ENCODE measurements at regions not wholly inside any gene's neighbourhood (a gene's known extent, or its start where the extent isn't known, plus 50 kb on each side); places are given as distances from the start of the nearest gene placed in this dataset.
"Not testable (repeated sequence)": the region's sequence is repeated elsewhere in the genome, so short reads cannot be mapped to it uniquely, and the experiment has no call there.

DNA sequence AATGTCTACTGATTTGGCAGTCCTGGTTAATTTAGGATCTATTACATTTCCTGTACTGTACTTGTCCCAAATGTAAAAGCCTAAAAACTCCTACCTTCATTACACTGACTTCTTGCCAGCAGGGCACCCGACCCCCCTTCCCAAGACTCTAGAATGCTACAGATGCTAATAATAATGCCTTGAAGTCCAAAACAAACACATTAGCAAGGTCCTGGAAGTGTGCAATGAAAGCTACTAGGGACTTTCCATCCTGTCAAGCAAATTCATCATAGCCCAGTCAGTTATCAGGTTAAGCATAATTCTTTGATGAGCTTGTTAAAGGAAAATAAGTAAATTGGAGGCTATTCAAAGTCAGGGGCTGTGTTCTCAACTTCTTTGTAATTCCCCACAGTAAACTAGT, 115.3 kb upstream of the RBBP8 start:
- DNase-seq (ENCODE audit: low spot score) = no peak

DNA sequence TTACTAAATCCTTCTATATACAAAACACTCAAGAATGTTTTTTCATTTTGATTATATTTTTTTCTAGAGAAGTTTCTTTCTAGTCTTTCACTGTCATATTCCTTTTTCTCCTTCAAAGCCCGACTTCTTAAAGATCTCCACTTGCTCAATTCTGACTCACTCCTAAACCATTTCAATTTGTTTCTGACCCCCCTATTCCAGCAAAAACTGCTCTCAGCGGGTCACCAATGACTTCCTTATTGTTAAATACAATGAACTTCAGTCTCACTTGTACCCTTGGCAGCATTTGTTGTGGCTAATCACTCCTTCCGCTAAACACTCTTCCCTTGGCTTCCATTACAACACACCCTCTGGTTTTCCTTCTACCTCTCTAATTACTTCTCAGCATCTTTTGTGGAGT, 111.1 kb upstream of the RBBP8 start:
- no peak for DNase-seq (ENCODE audit: low spot score)

DNA sequence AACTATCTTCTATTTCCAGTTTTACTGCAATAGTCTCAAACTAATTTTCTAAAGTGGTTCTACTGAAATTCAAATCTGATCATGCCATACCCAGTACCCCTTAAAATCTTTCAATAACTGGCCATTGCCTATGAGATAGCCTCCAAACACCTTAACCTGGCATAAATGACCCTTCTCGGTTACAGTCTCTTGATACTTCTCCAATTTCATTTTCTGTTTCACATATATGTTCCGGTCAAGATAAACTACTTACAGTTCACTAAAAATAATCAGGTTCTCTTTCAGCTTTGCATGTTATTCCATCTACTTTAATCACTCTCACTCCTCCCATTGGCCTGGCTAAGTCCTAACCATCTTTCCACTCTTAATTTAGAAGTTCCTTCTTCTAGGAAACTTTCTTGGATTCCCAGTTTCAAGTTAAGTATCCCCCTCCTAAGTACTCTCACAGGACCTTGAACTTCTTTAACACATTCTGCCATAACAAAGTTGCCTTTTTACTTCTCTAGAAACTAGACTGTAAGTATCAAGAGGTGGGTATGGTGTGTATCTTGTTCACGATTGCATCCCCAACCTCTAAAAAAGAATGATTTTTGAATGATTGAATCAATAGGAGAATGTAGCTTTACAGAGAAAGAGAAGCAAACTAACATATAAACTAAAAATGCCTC, 110.2 kb upstream of the RBBP8 start:
- DNase-seq (ENCODE audit: low spot score) = no peak

DNA sequence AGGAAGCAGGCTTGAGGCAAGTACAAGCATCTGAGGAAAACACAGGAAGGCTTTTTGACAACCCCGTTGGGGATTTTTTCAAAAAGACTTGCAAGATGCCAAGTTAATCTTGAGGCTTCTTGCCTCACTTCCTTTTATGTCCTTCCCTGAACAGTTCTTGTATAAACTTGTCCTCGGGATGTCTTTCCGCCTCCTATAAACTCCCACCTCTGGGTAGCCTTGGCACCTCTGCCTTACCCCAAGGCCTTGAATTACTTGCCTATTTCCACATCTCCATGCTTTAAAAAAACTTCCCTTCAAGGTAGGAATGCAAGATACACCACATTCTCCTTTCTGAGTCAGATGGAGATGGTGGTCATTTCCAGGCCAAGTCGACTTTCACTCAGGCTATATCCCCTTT, 106.4 kb upstream of the RBBP8 start:
- no peak for DNase-seq (ENCODE audit: low spot score)

DNA sequence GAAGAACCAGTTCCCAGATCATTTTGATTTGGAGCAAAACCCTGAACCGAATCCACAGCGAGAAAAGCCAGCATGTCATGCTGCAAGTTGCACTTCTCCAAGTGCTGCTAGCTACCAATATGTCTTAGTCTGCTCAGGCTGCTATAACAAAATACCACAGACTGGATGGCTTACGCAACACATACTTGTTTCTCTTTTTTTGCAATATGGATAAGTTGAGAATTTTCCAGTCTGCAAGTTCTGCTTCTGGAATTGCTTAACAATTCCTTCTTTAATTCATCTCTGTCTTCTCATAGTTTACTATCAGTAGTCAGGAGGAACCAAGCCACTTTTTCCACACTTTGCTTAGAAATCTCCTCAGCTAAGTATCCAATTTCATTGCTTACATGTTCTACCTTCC, 105.9 kb upstream of the RBBP8 start:
- no peak for DNase-seq (ENCODE audit: low spot score)

DNA sequence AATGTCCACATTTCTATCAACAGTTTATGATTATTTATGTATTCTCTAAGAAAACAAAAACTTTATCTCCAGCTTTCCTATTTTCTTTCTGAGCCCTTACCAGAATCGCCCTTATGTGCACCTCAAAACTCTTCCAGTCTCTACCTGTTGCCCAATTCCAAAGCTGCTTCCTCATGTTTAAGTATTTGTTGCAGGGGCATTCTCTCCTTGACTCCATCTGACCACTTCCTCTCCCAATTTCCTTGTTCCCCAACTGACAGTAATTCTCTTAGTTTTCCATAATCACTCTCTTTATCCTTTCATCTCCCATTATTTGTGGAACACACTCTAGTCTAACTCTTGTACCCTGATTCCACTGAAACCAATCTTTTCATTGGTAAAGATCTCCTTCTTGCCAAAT, 105.4 kb upstream of the RBBP8 start:
- DNase-seq (ENCODE audit: low spot score) = no peak

DNA sequence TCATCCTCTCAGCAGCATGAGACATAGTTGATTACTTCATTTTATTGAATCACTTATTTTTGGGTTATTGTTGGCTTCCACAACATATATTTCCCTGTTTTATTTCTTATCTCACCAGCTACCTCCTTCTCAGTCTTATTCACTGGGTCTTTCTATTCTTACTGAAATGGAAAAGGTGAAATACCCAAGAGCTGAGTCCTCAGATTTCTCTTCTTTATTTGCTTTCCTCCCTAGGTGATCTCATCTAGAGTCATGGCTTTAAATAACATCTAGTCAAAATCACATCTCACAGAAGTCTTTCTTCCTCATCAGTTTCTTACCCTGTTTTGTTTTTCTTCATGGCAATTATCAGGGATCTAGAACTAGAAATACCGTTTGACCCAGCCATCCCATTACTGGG, 105.0 kb upstream of the RBBP8 start:
- no peak for DNase-seq (ENCODE audit: low spot score)

DNA sequence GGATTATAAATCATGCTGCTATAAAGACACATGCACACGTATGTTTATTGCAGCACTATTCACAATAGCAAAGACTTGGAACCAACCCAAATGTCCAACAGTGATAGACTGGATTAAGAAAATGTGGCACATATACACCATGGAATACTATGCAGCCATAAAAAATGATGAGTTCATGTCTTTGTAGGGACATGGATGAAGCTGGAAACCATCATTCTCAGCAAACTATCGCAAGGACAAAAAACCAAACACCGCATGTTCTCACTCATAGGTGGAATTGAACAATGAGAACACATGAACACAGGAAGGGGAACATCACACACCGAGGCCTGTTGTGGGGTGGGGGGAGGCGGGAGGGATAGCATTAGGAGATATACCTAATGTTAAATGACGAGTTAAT, 104.5 kb upstream of the RBBP8 start:
- not testable (repeated sequence) for DNase-seq (ENCODE audit: low spot score)

DNA sequence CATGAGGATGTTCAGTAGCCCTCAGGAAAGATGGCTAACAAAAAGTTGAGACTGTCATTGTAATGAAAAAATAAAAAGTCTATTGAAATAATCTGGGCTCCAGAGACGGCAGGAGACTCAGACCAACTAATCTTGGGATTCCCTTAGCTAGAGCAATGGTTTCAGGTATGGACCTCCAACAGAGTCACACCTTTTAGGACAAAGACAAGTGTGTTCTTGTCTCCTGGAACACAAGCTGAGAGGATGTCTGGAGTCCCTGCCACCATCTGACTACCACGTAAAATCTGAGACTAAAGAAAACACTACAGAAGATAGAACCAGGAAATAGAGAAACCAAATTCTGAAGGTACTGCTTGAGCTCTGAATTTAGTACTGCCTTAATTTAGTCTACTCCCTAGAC, 103.3 kb upstream of the RBBP8 start:
- DNase-seq (ENCODE audit: low spot score) = no peak

DNA sequence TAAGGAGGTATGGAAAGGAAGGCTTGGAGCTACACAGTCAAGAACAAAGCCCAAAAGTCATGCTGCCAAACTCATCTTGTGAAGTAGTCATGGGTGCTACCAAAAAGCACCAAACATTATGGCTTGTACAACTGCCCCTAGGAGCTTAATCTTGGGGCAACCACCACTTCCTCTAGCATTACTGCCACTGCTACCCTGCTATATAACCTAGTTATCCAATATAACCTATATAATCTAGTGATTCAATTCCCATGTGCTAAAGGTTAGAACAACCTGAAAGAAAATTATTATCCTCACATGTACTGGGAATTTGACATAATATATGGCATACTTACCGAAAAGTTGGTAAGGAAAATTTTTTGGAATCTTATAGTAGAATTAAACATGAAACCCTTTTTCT, 102.6 kb upstream of the RBBP8 start:
- no peak for DNase-seq (ENCODE audit: low spot score)

DNA sequence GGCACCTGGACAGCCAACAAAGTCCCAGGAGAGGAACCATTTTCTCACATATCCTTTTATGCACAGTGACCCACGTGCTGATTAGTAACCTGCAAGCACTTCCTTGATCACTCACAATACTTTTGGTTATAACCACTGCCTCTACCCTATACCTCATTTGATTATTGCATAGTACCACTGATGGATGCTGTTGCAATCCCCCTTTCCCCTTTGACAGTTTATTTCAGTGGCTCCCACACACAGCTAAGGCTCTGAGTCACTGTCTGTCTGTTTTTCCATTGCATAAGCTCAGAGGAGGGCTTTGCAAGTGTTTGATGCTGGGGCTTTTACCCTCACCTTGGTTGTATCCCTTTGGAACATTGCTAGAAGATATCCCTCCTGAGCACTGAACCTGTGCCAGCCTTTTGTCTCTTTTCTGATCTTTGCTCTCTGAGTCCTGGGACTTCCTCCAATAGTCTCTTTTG, 101.7 kb upstream of the RBBP8 start:
- DNase-seq (ENCODE audit: low spot score) = no peak

DNA sequence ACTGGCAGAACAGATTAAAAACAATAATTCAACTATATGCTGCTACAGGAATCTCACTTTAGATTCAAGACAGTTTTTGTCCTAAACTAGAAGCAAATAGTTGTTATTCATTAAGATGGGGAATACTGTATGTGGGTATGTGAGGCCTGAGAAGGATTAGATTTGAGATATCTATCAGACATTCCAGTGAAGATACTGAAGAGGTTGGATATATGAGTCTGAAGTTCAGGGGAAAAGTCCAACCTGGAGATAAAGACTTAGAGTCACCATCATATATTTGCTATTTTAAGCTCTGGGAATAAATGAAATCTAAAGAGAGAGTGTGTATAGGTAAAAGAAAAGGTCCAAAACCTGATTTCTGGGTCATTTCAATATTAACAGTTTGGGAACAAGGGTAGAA, 96.2 kb upstream of the RBBP8 start:
- DNase-seq (ENCODE audit: low spot score) = no peak

DNA sequence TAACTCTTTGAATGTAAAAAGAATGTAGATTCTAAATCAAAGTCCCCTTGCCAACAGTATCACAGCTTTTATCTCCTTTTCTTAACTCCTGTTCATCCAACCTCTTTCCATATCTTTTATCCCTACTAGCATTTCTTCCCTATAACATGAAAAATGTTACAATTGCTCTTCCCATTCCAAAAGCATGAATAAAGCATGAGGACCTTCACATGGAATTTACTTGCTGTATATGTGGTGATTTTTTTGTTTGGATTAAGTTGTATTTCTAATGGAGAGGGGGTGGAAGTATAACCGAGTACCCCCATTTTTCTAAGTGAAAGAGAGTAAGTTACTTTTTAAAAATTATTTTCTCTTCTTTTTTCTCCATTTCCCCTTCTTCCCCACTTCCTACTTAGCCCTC, 94.9 kb upstream of the RBBP8 start:
- no peak for DNase-seq (ENCODE audit: low spot score)

DNA sequence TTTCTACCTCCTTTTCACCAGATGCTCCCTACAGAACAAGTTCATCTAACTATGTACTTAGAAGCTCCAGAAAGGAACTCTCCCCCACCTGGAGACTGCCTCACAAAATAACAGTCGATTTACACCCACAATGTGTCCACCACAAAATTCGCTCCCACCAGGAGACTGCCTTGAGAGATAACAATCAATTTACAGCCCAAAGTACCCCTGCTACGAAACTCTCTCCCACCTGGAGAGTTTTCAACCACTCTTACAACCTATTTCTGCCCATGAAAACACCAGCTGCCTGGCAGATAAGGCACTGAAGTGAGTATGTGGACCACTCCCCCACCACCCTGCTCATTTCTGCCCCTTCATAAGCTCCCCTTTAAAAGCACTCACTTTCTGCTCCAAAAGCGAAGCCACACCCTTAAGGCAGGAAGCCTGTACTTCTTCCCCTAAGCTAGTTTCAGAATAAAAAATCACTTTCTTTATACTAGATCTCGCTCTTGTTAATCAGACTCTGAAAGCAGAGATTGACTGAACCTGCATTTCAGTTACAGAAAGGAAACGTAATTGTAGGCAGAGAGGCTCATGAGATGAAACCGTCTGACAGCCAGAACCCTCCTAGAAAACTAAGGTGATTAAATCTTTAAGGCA, 94.4 kb upstream of the RBBP8 start:
- no peak for DNase-seq (ENCODE audit: low spot score)

DNA sequence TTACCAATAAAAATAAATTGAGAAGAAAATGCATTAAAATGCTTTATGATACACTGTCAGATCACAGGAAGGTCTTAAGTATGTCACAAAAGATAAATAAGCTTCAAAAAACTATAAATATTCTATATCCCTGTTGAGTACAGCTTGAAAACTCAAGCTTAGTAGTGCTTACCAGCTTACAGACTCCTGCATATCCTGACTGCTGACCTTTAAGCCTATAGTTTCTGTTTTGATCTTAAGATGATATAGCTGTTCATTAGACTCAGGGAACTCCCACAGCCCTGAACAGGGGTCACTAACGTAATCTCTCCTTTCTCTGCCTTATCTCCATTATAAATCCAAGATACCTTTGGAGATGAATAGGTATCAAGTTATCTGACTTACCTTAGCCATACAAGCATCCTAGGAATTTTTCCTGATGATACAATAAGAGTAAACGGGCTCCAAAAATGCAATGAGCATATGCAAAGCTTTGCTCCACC, 93.7 kb upstream of the RBBP8 start:
- DNase-seq (ENCODE audit: low spot score) = no peak

DNA sequence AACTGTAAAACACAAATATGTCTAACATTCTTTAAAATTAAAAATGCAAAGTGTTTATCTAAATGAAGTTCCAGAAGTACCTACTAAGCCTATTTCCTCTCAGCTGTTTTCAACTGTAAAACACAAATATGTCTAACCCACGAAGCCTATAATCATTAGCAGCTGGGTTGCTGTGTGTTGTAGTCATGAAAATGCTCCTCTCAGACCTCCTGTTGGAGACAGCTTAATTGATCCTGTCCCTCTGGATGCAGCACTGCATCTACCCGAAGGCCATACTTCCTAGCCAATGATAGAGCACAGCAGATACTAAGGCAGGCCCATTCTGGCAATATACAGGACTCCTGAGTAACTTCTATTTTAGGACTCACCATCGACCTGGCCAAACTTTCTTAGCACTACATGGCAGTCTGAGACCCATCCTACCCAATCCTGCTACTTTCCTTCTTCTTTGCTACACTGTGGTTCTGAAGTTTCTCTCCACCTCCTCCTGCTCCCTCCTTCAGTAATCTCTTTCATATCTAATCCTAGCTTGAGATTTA, 92.5 kb upstream of the RBBP8 start:
- no peak for DNase-seq (ENCODE audit: low spot score)

DNA sequence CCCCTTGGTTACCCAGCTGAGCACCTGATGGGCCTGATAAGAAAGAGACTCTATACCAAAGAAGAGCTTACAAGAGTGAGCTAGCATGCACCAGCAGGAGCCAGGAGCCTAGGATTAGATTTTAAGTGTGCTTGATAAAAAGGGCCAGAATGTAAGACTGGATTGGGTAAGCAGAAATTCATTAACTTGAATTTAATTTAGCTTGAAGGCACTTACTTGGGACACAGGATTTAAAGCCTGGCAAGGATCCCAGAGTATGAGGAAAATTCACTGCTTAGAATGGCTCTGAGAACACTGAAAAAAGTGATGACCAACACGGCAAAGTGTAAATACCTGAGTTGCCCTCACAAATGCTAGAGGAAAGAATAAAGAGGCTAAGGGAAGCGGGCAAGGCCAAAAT, 91.3 kb upstream of the RBBP8 start:
- DNase-seq (ENCODE audit: low spot score) = no peak

DNA sequence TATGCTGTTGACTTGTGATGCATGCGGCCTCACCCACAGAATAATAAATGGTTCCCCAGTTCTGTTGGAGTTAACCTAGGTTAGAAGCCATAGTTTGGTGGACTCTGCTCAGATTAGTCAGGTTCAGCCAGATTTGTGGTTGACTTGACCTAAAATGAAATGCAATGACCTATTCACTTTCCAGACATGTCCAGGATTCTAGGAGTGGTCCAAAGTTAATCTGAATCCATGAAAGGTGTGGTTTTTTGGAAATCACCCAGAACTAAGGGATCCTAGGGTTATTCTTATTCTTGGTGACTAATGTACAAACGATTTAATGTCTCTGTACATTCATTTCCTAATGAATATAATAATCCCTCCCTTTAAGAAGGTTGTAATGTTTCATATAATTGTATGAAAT, 88.9 kb upstream of the RBBP8 start:
- DNase-seq (ENCODE audit: low spot score) = no peak

DNA sequence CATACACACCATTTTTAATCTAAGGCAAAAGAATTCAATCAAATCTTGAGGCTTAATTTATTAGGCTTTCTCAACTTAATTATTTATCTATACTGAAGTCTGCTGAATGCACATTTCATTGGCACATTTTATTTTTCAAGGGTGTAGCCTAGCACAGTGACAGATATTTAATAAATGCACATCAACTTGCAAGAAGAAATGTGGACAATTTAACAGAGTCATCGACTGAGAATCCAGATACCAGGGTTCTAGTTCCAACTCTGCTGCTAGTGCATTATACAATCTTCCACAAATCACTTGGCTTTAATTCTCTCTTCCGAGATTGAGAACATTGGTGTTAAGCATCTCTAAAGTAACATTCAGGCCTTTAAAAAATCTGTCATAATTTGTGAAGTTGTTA, 88.5 kb upstream of the RBBP8 start:
- DNase-seq (ENCODE audit: low spot score) = no peak

DNA sequence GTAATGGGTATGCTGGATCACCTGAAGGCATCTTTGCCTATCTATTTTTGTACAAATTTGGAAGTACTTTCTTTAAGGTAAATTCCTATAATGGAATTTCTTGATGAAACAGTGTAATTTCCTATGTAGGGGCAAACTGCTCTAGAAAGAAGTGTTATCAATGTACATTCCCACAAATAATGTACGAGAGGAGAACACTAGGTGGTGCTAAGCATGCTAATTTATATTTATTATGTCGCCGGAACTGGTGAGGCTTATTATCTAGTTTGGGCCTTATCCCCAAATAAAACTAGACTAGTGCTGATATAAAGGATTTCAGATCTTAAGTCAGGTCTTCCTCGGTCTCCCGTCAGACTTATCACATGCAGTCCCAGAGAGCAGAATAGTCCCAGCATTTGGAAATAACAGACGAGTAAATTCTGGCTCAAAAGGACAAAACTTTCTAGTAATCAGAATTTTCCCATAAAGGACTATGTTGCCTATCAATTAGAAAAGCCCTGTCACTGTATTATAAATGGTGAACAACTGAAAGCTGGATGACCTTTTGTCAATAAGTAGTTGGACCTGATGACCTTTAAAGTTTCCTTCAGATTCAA, 86.9 kb upstream of the RBBP8 start:
- peak; percentile 19 for DNase-seq (ENCODE audit: low spot score)

DNA sequence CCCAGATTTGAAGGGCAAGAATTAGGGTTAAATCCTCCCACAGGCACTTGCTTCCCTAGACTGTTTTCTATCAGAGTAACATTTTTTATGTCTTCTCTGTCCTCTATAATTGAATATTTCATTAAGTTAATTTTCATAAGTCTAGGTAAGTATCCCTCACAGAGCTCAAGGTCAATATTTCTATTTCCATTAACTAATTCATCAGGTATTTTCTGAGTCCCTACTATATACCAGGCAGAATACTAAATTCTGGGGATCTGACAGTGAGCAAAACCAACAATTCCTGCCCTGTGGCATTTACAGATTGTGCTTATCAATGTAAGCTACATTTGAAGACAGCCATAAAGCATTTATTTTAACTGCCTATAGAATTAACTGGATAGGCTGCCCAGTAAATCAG, 86.4 kb upstream of the RBBP8 start:
- DNase-seq (ENCODE audit: low spot score) = no peak

DNA sequence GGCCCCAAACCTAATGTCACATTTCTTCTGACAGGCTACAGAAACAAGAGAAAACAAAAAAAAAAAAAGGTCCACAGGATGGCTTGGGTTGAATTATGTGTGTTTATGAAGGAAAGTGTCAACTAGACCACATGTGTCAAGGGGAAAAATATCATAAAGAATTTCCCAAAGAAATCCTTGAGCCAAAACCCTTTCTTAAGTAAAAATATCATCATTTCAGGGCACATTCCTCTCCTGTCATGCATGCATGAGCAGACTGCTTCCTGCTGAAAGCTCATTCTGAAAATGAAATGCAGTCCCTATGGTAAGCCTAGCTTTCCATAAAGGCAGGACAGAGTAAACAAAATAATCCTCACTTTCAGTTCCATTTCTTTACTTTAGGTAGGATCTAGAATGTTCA, 85.7 kb upstream of the RBBP8 start:
- no peak for DNase-seq (ENCODE audit: low spot score)

DNA sequence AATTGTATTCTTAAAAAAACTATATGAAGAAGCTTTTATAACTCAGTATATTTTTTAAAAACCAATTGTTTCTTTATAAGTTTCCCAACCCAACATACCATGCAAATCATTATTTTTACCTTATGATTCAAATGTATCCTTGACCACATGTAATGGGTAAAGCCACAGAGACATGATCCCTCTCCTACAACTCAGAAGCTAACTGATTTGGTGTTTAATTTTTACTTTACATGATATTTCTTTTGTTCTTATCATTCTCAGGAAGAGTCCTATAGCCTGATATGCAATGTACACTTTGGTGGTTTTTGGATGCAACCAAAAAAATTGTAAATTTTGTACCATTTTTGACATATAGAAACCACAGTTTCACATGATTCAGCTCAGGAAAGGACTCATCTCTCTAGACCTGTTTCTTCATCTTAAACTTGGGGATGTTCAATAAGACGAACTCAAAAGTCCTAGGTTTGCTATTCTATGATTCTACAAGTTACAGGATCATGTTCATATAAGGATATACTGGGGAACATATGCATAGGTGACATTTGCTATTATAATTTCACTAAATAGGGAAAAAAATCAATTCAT, 85.2 kb upstream of the RBBP8 start:
- no peak for DNase-seq (ENCODE audit: low spot score)
